Natural killer cell (primary cell): ENCODE measurements at regions not wholly inside any gene's neighbourhood (a gene's known extent, or its start where the extent isn't known, plus 50 kb on each side); places are given as distances from the start of the nearest gene placed in this dataset.
A peak's percentile ranks its signal among the peaks of the same experiment; 100 is the strongest.

Experiments
- ATAC-seq, 3 donors: fragments of 150-1000 bp in 2 of 3; fragments of 200-7000 bp in 1 of 3; cut with Tn5 transposase; 1 replicate in 1 of 3; 2 replicates in 2 of 3; pipeline ENCODE4 v1.10.0; 2021; ENCODE audit warnings: mild to moderate bottlenecking in 2 of 3, moderate library complexity in 2 of 3
- DNase-seq, 2 donors: peaks; one replicate each; pipeline versions ENCODE4 v3.0.0 to v3.0.0-alpha.2; 2013 to 2021; ENCODE audit warnings: mixed read lengths in 1 of 2
- H3K27ac ChIP-seq: one replicate; pipeline ENCODE4 v1.5.1; 2013; ENCODE audit warnings: mild to moderate bottlenecking, low read length
- H3K27me3 ChIP-seq: one replicate; pipeline ENCODE4 v1.6.1; 2013; ENCODE audit warnings: low read length; ENCODE audit not compliant: control insufficient read depth, insufficient read depth
- H3K36me3 ChIP-seq: one replicate; pipeline ENCODE4 v1.6.1; 2013; ENCODE audit warnings: low read length; ENCODE audit not compliant: control insufficient read depth, insufficient read depth
- H3K4me1 ChIP-seq: one replicate; pipeline ENCODE4 v1.6.1; 2013; ENCODE audit warnings: low read length; ENCODE audit not compliant: control insufficient read depth, insufficient read depth
- H3K4me3 ChIP-seq: one replicate; pipeline ENCODE4 v1.5.1; 2013; ENCODE audit warnings: low read length
- H3K9me3 ChIP-seq: one replicate; pipeline ENCODE4 v1.6.1; 2013; ENCODE audit warnings: low read length; ENCODE audit not compliant: control insufficient read depth, insufficient read depth
- H3K27ac Mint-ChIP-seq, 2 donors: one replicate each; pipeline ENCODE4 v1.8.0; 2022; ENCODE audit warnings: mild to moderate bottlenecking in 2 of 2, mixed read lengths in 2 of 2, moderate library complexity in 1 of 2
- H3K27me3 Mint-ChIP-seq, 2 donors: one replicate each; pipeline ENCODE4 v1.8.0; 2022; ENCODE audit warnings: low read depth in 2 of 2, mixed read lengths in 2 of 2
- H3K36me3 Mint-ChIP-seq: one replicate; pipeline ENCODE4 v1.8.0; 2022; ENCODE audit warnings: mixed read lengths
- H3K4me1 Mint-ChIP-seq, 2 donors: one replicate each; pipeline ENCODE4 v1.8.0; 2022; ENCODE audit warnings: mixed read lengths in 2 of 2
- H3K4me3 Mint-ChIP-seq: one replicate; pipeline ENCODE4 v1.8.0; 2022; ENCODE audit warnings: mild to moderate bottlenecking, moderate library complexity, mixed read lengths
- H3K9me3 Mint-ChIP-seq, 2 donors: one replicate each; pipeline ENCODE4 v1.8.0; 2022; ENCODE audit warnings: mixed read lengths in 2 of 2
- CTCF ChIP-seq: fragments of 200-600 bp; IDR thresholded peaks from one replicate; pipeline ENCODE4 v1.8.0; 2022; ENCODE audit warnings: antibody characterized with exemption
- WGBS: methylation state at CpG from one replicate; pipeline ENCODE4 v1.1.7; 2013; ENCODE audit warnings: missing lambda C conversion rate; ENCODE audit not compliant: insufficient coverage; 5-methylcytosine and 5-hydroxymethylcytosine counted together
- intact Hi-C: fragments of 100-400 bp; cut with micrococcal nuclease; formaldehyde crosslinking; loops from one replicate; pipeline ENCODE4 v1.14.2; 2022

- Histone ChIP-seq H3K4me1 (no peaks in the 10 kb centered on the region), H3K4me3 (no peak overlapping the region), H3K9me3 (no peaks in the 10 kb centered on the region), H3K27ac (no peak overlapping the region), H3K36me3 (no peaks in the 10 kb centered on the region), H3K27me3 (no peaks in the 10 kb centered on the region)
- no peaks in the 10 kb centered on the region for H3K4me1 Mint-ChIP-seq
- 70% methylated on average over 16 of the region's 16 CpGs for WGBS
- no peak for TF ChIP-seq CTCF
- DNase-seq (peak in 1 of 2 donors; percentile 61), ATAC-seq (peak in 1 of 3 donors; percentile 49)
- no peaks in the 10 kb centered on the region for H3K36me3 Mint-ChIP-seq
- intact Hi-C loops: no loop called here
- no peak overlapping the region for H3K4me3 Mint-ChIP-seq
- peaks cover 0 to 5% of the 10 kb centered on the region in 2 donors for H3K27me3 Mint-ChIP-seq
- no peaks in the 10 kb centered on the region for H3K9me3 Mint-ChIP-seq
- no peak overlapping the region for H3K27ac Mint-ChIP-seq
These were observed 102.7 kb upstream of the NPTX2 start for GRCh38 chr7:98514211-98515031.

- no peak for TF ChIP-seq CTCF
- Mint-ChIP-seq H3K27ac (no peak overlapping the region), H3K4me1 (no peaks in the 10 kb centered on the region), H3K27me3 (peaks cover 0 to 5% of the 10 kb centered on the region in 2 donors), H3K9me3 (no peaks in the 10 kb centered on the region), H3K36me3 (no peaks in the 10 kb centered on the region), H3K4me3 (no peak overlapping the region)
- no peak overlapping the region for H3K27ac ChIP-seq
- DNase-seq (no peak), ATAC-seq (no peak)
- H3K4me3 ChIP-seq: no peak overlapping the region
- intact Hi-C loops: no loop called here
- H3K4me1 ChIP-seq: no peaks in the 10 kb centered on the region
- WGBS: 94% methylated on average over 5 of the region's 5 CpGs
- H3K36me3 ChIP-seq: no peaks in the 10 kb centered on the region
- no peaks in the 10 kb centered on the region for H3K9me3 ChIP-seq
- H3K27me3 ChIP-seq: no peaks in the 10 kb centered on the region
These were observed 105.9 kb upstream of the NPTX2 start for GRCh38 chr7:98511175-98511574.

GRCh38 chr7:98509836-98510235 lies 107.2 kb upstream of the NPTX2 start:
- no peaks in the 10 kb centered on the region for H3K4me1 ChIP-seq
- TF ChIP-seq CTCF: no peak
- Mint-ChIP-seq H3K27me3 (peaks cover 0 to 5% of the 10 kb centered on the region in 2 donors), H3K36me3 (no peaks in the 10 kb centered on the region), H3K27ac (no peak overlapping the region), H3K4me3 (no peak overlapping the region), H3K4me1 (no peaks in the 10 kb centered on the region), H3K9me3 (no peaks in the 10 kb centered on the region)
- WGBS: 67% methylated on average over 6 of the region's 6 CpGs
- no peaks in the 10 kb centered on the region for H3K9me3 ChIP-seq
- ATAC-seq (no peak), DNase-seq (no peak)
- no peak overlapping the region for H3K4me3 ChIP-seq
- H3K27ac ChIP-seq: no peak overlapping the region
- H3K27me3 ChIP-seq: no peaks in the 10 kb centered on the region
- intact Hi-C loops: no loop called here
- H3K36me3 ChIP-seq: no peaks in the 10 kb centered on the region

- WGBS: no CpG with 5 or more reads among the region's 2 CpGs
- Mint-ChIP-seq H3K27me3 (peaks cover 0 to 9% of the 10 kb centered on the region in 2 donors), H3K4me1 (peaks cover 0 to 5% of the 10 kb centered on the region in 2 donors), H3K4me3 (no peak overlapping the region), H3K27ac (no peak overlapping the region), H3K9me3 (no peaks in the 10 kb centered on the region), H3K36me3 (no peaks in the 10 kb centered on the region)
- H3K27ac ChIP-seq: no peak overlapping the region
- no peaks in the 10 kb centered on the region for H3K36me3 ChIP-seq
- DNase-seq: no peak
- H3K4me1 ChIP-seq: no peaks in the 10 kb centered on the region
- no peak for ATAC-seq
- H3K27me3 ChIP-seq: no peaks in the 10 kb centered on the region
- H3K4me3 ChIP-seq: no peak overlapping the region
- H3K9me3 ChIP-seq: no peaks in the 10 kb centered on the region
- TF ChIP-seq CTCF: no peak
- intact Hi-C loops: no loop called here
These were observed 105.6 kb upstream of the BAIAP2L1 start for GRCh38 chr7:98506471-98506870.
